ENCODE measurements at regions not wholly inside any gene's neighbourhood (a gene's known extent, or its start where the extent isn't known, plus 50 kb on each side); places are given as distances from the start of the nearest gene placed in this dataset.

GRCh38 chr7:46230990-46231305 lies 309.9 kb upstream of the IGFBP3 start:
- TF ChIP-seq ZNF384 (IDR thresholded peaks at IDR 0.05; ENCODE audit: borderline replicate concordance, low read depth, low read length) (no peak), ZSCAN29 (IDR thresholded peaks at IDR 0.05) (no peak), TCF3 (IDR thresholded peaks at IDR 0.05; ENCODE audit: borderline replicate concordance, insufficient read depth, low read depth, low read length) (no peak), CTCF (IDR thresholded peaks at IDR 0.05 in 2 of 3, conservative IDR thresholded peaks at IDR 0.05 in 1 of 3; ENCODE audit: control insufficient read depth in 2 of 3, extremely low read depth in 1 of 3, insufficient read depth in 1 of 3, low read depth in 3 of 3, low read length in 3 of 3) (no peak), TAF1 (IDR thresholded peaks at IDR 0.05; ENCODE audit: borderline replicate concordance, low read depth, low read length) (no peak), CBFB (IDR thresholded peaks at IDR 0.05; ENCODE audit: low read depth) (no peak), CHD4 (IDR thresholded peaks at IDR 0.05) (no peak), NKRF (conservative IDR thresholded peaks at IDR 0.05) (no peak), BCLAF1 (IDR thresholded peaks at IDR 0.05) (no peak), NBN (IDR thresholded peaks at IDR 0.05) (no peak), USF2 (IDR thresholded peaks at IDR 0.05; ENCODE audit: borderline replicate concordance, low read depth, low read length) (no peak), POLR2A (IDR thresholded peaks at IDR 0.05; ENCODE audit: low read depth, low read length) (no peak), NFYB (IDR thresholded peaks at IDR 0.05; ENCODE audit: insufficient read depth, low read depth, low read length) (no peak), EP300 (IDR thresholded peaks at IDR 0.05; ENCODE audit: borderline replicate concordance in 1 of 2, control insufficient read depth in 1 of 2, low read depth in 2 of 2, low read length in 2 of 2) (no peak)
